GM12891 (cell line): ENCODE measurements at regions not wholly inside any gene's neighbourhood (a gene's known extent, or its start where the extent isn't known, plus 50 kb on each side); places are given as distances from the start of the nearest gene placed in this dataset.
"Not testable (repeated sequence)": the region's sequence is repeated elsewhere in the genome, so short reads cannot be mapped to it uniquely, and the experiment has no call there.

ENCODE experiments used
- DNase-seq: peaks from one replicate; pipeline ENCODE4 v3.0.0; 2011; ENCODE audit warnings: low spot score; ENCODE audit not compliant: insufficient read length
- FAIRE-seq: peaks from 2 replicates; lab custom pipeline; 2011; peaks lifted over from hg19 to GRCh38; lab: Jason Lieb, UNC
- PAX5 ChIP-seq: IDR thresholded peaks from 2 replicates; pipeline ENCODE4 v1.6.1; 2011; ENCODE audit warnings: low read length, moderate library complexity, mild to moderate bottlenecking; ENCODE audit not compliant: insufficient read depth, severe bottlenecking
- POLR2A ChIP-seq: IDR thresholded peaks from 2 replicates; pipeline ENCODE4 v1.6.1; 2011; ENCODE audit warnings: low read depth, low read length, control low read depth
- POLR2AphosphoS5 ChIP-seq: IDR thresholded peaks from 2 replicates; pipeline ENCODE4 v1.6.1; 2011; ENCODE audit warnings: low read depth, low read length, control low read depth
- POU2F2 ChIP-seq: IDR thresholded peaks from 2 replicates; pipeline ENCODE4 v1.6.1; 2011; ENCODE audit warnings: low read depth, mild to moderate bottlenecking, control low read depth, low read length, moderate library complexity
- SPI1 ChIP-seq: IDR thresholded peaks from 2 replicates; pipeline ENCODE4 v1.6.1; 2011; ENCODE audit warnings: low read depth, low read length, control low read depth
- TAF1 ChIP-seq: IDR thresholded peaks from 2 replicates; pipeline ENCODE4 v1.6.1; 2011; ENCODE audit warnings: low read depth, low read length, control low read depth

DNA sequence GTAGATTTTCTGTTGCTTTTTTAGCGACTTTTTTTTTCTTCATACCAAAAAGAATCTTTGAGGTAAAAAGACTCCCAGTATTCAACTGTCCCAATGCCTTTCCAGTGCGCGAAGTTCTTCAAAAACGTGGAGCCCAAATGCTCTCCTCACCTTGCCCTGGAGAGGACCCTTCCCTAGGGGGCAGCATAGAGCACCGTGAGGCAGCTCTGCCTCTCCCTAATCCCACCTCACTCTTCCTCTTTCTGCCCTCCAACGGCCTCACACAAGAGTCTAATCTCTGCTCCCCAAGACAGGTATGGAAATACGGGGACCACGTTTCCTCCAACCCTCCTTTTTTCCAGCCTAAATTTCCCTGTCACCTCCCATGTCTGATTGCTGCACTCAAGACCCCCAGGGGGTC, 117.5 kb upstream of the ALX4 start:
- TF ChIP-seq POLR2A = no peak
- no peak for TF ChIP-seq TAF1
- TF ChIP-seq POLR2AphosphoS5 = no peak
- no peak for TF ChIP-seq POU2F2
- TF ChIP-seq SPI1 = no peak
- no peak for TF ChIP-seq PAX5
- FAIRE-seq = no peak
- no peak for DNase-seq

- TF ChIP-seq TAF1 = no peak
- TF ChIP-seq POLR2AphosphoS5 = no peak
- no peak for TF ChIP-seq POU2F2
- TF ChIP-seq SPI1 = no peak
- no peak for TF ChIP-seq PAX5
- no peak for TF ChIP-seq POLR2A
- no peak for DNase-seq
- no peak for FAIRE-seq
Observed at GRCh38 chr11:44430140-44430539, 120.2 kb upstream of the ALX4 start.

DNA sequence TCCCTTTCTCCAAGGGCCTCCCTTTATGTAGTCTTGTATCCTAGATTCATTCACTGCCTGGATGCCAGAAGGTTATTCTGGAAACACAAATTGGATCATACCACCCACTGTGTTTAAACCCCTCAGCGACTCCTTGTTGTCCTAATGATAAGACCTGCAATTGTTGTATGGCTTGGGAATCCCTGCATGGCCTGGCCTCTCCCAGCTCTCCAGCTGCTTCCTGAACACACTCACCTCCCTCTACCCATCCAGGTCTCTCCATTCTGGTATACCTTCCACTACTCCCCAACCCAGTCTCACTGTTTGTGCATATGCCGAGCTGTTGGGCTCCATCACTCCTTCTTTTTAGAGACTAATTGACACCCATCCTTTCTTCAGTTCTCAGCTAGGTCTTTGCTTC, 124.3 kb upstream of the ALX4 start:
- DNase-seq (no peak), FAIRE-seq (no peak)
- TF ChIP-seq SPI1 = no peak
- no peak for TF ChIP-seq POU2F2
- TF ChIP-seq POLR2A = no peak
- TF ChIP-seq TAF1 = no peak
- no peak for TF ChIP-seq POLR2AphosphoS5
- no peak for TF ChIP-seq PAX5

- TF ChIP-seq TAF1 = no peak
- TF ChIP-seq PAX5 = no peak
- no peak for TF ChIP-seq POU2F2
Observed at GRCh38 chr11:44437122-44437521, 127.2 kb upstream of the ALX4 start.

GRCh38 chr11:44442893-44443673, 122.4 kb upstream of the CD82 start:
- not testable (repeated sequence) for FAIRE-seq, DNase-seq

More at GRCh38 chr11:44437122-44437521, 127.2 kb upstream of the ALX4 start:
- no peak for FAIRE-seq
- DNase-seq = no peak

GRCh38 chr11:44443836-44444769, 121.4 kb upstream of the CD82 start:
- no peak for FAIRE-seq
- no peak for DNase-seq

GRCh38 chr11:44444770-44445321, 120.6 kb upstream of the CD82 start:
- TF ChIP-seq PAX5 = no peak
- no peak for TF ChIP-seq POLR2A
- TF ChIP-seq POU2F2 = no peak
- TF ChIP-seq SPI1 = no peak
- TF ChIP-seq POLR2AphosphoS5 = no peak
- no peak for TF ChIP-seq TAF1
- no peak for FAIRE-seq
- no peak for DNase-seq

More at GRCh38 chr11:44443836-44444769, 121.4 kb upstream of the CD82 start:
- TF ChIP-seq TAF1 (no peak), POLR2AphosphoS5 (no peak), SPI1 (no peak), PAX5 (no peak), POLR2A (no peak), POU2F2 (no peak)

DNA sequence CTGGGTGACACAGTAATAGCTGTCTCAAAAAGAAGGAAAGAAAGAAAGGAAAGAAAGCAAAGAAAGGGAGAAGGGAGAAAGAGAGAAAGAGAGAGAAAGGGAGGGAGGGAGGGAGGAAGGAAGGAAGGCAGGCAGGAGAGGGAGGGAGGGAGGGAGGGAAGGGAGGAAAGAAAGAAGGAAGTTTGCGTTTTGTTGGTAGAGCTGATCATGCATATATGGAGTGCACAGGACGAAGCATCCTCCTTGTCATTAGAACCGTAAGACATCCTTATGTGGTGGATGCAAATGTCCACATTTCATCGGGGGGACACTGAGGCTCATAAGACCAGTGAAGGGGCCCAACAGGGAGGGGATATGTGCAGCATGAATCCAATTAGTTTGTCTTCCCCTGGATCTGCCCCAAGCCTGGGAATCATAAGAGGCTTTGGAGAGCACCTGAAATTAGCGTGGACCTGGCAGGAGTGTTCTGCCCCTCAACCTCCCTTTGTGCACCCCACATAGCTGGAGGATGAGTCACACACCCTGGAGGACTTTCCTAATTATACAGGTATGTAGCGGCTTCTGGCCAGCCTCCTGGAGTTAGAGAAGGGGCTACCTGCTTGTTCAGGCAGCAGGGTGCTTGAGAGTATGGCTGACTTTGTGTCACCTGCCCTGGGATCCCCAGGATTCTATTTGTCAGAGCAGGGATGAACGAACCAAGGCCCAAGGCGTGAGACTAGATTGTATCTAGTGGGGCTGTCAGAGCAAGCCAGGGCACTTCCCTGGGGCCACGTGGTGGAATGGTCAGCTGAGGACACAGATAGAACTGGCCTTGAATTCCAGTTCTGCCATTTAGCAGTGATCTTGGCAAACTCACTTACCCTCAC, 119.7 kb upstream of the CD82 start:
- no peak for FAIRE-seq
- DNase-seq = no peak

DNA sequence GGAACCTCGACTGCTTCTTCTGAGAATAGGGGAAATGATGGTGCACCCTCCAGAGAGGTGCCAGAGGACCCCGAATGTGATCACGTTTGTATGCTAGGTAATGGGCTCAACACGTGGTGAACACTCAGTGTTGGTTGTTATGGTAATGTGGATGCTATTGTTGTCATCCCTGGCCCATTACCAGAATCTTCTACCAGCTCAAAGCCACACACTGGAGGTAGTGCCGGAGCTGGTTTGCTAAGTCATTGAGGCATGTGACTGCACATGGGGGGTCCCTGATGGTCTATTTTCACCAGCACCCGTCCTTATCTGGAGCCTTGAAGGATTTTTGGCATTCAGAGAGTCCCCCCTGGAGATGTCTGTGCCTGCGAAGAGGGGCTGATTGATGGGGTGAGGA, 119.1 kb upstream of the CD82 start:
- no peak for DNase-seq
- TF ChIP-seq TAF1 = no peak
- TF ChIP-seq POU2F2 = no peak
- TF ChIP-seq POLR2A = no peak
- TF ChIP-seq POLR2AphosphoS5 = no peak
- no peak for TF ChIP-seq SPI1
- TF ChIP-seq PAX5 = no peak

More for the DNA sequence above, 119.7 kb upstream of the CD82 start:
- no peak for TF ChIP-seq POU2F2
- TF ChIP-seq PAX5 = no peak
- no peak for TF ChIP-seq POLR2A
- TF ChIP-seq TAF1 = no peak
- no peak for TF ChIP-seq POLR2AphosphoS5
- no peak for TF ChIP-seq SPI1

More for the DNA sequence above, 119.1 kb upstream of the CD82 start:
- FAIRE-seq = no peak
